HCT116 (cell line): ENCODE measurements at regions not wholly inside any gene's neighbourhood (a gene's known extent, or its start where the extent isn't known, plus 50 kb on each side); places are given as distances from the start of the nearest gene placed in this dataset.

ENCODE experiments used
- CTCF ChIP-seq, 3 experiments: fragments of 200-600 bp in 1 of 3; sonication (generic) in 1 of 3; IDR thresholded peaks in 2 of 3; conservative IDR thresholded peaks in 1 of 3; 2 replicates each; pipeline ENCODE4 v1.5.1; 2012 to 2017; ENCODE audit warnings: low read depth in 2 of 3, low read length in 2 of 3, antibody characterized with exemption in 1 of 3, borderline replicate concordance in 1 of 3, control low read depth in 1 of 3, mild to moderate bottlenecking in 1 of 3, mixed read lengths in 1 of 3, mixed run types in 1 of 3, moderate library complexity in 1 of 3; ENCODE audit not compliant: insufficient read depth in 1 of 3
- EZH2 ChIP-seq: fragments of 200-600 bp; sonication (generic); IDR thresholded peaks from 2 replicates; pipeline ENCODE4 v1.6.1; 2017; ENCODE audit warnings: antibody characterized with exemption, mixed run types
- EZH2phosphoT487 ChIP-seq: fragments of 200-600 bp; IDR thresholded peaks from 2 replicates; pipeline ENCODE4 v1.6.1; 2018; ENCODE audit warnings: antibody characterized with exemption, borderline replicate concordance
- POLR2AphosphoS5 ChIP-seq: IDR thresholded peaks from 2 replicates; pipeline ENCODE4 v1.6.1; 2011; ENCODE audit warnings: mild to moderate bottlenecking, low read depth, low read length, moderate library complexity
- RAD21 ChIP-seq: IDR thresholded peaks from 2 replicates; pipeline ENCODE4 v1.6.1; 2012; ENCODE audit warnings: low read depth, mild to moderate bottlenecking
- REST ChIP-seq: IDR thresholded peaks from 2 replicates; pipeline ENCODE4 v1.6.1; 2012; ENCODE audit warnings: low read depth
- SIN3A ChIP-seq: IDR thresholded peaks from 2 replicates; pipeline ENCODE4 v1.6.1; 2012; ENCODE audit warnings: low read depth
- SRF ChIP-seq: IDR thresholded peaks from 2 replicates; pipeline ENCODE4 v1.6.1; 2012; ENCODE audit warnings: low read depth
- TCF7L2 ChIP-seq: IDR thresholded peaks from 2 replicates; pipeline ENCODE4 v1.7.0; 2011; ENCODE audit warnings: borderline replicate concordance, inconsistent platforms; ENCODE audit not compliant: insufficient read depth, insufficient read length; ENCODE audit errors: extremely low read depth
- ZNF274 ChIP-seq: fragments of 200-500 bp; sonication (Bioruptor generic); IDR thresholded peaks from 2 replicates; pipeline ENCODE4 v1.6.1; 2014; ENCODE audit warnings: mild to moderate bottlenecking, low read depth, low read length, inconsistent platforms

- TF ChIP-seq EZH2phosphoT487: no peak
- no peak for TF ChIP-seq CTCF (IDR thresholded peaks at IDR 0.05 in 2 of 3, conservative IDR thresholded peaks at IDR 0.05 in 1 of 3; ENCODE audit: borderline replicate concordance in 1 of 3, insufficient read depth in 1 of 3, low read depth in 2 of 3, low read length in 2 of 3)
- TF ChIP-seq RAD21: no peak
- no peak for TF ChIP-seq EZH2
- no peak for TF ChIP-seq SRF
- no peak for TF ChIP-seq SIN3A
- no peak for TF ChIP-seq POLR2AphosphoS5
- TF ChIP-seq ZNF274: no peak
- TF ChIP-seq TCF7L2: no peak
- TF ChIP-seq REST: no peak
These were observed 106.7 kb upstream of the CST7 start for GRCh38 chr20:24842274-24842917.
